SK-N-SH treated with all-trans-retinoic acid at 6 μM for 48 hours (cell line): ENCODE measurements at regions not wholly inside any gene's neighbourhood (a gene's known extent, or its start where the extent isn't known, plus 50 kb on each side); places are given as distances from the start of the nearest gene placed in this dataset.

Experiments used
- ATAC-seq: fragments of 200-7000 bp; cut with Tn5 transposase; 3 replicates; pipeline ENCODE4 v1.9.1; 2020; ENCODE audit warnings: mild to moderate bottlenecking, moderate library complexity
- ARNTL ChIP-seq: fragments of 450-650 bp; formaldehyde crosslinking; IDR thresholded peaks from 2 replicates; pipeline ENCODE4 v1.5.0; 2020; ENCODE audit warnings: low read depth, mild to moderate bottlenecking, moderate library complexity, borderline replicate concordance
- BACH2 ChIP-seq: fragments of 250-450 bp; sonication (Bioruptor Pico); IDR thresholded peaks from 2 replicates; pipeline ENCODE4 v1.9.0; 2021; ENCODE audit warnings: mild to moderate bottlenecking, borderline replicate concordance
- CREB5 ChIP-seq: fragments of 250-450 bp; sonication (Bioruptor Pico); IDR thresholded peaks from 2 replicates; pipeline ENCODE4 v1.5.1; 2020; ENCODE audit warnings: low read depth, mild to moderate bottlenecking, moderate library complexity
- CSDC2 ChIP-seq: fragments of 250-450 bp; sonication (Bioruptor Pico); IDR thresholded peaks from 2 replicates; pipeline ENCODE4 v1.5.0; 2020; ENCODE audit warnings: mild to moderate bottlenecking, moderate library complexity
- CSRNP3 ChIP-seq: fragments of 250-450 bp; sonication (Bioruptor Pico); IDR thresholded peaks from 2 replicates; pipeline ENCODE4 v1.5.1; 2021; ENCODE audit warnings: mild to moderate bottlenecking, moderate library complexity
- ESRRG ChIP-seq: fragments of 250-450 bp; sonication (Bioruptor Pico); IDR thresholded peaks from 2 replicates; pipeline ENCODE4 v1.6.1; 2021; ENCODE audit warnings: mild to moderate bottlenecking
- GLIS3 ChIP-seq: fragments of 250-450 bp; sonication (Bioruptor Pico); IDR thresholded peaks from 2 replicates; pipeline ENCODE4 v1.5.0; 2020; ENCODE audit warnings: mild to moderate bottlenecking, moderate library complexity
- ISL1 ChIP-seq: fragments of 250-450 bp; sonication (Bioruptor Pico); IDR thresholded peaks from 2 replicates; pipeline ENCODE4 v2.1.2; 2022; ENCODE audit warnings: mild to moderate bottlenecking, moderate library complexity
- OSR1 ChIP-seq: fragments of 250-450 bp; sonication (Bioruptor Pico); IDR thresholded peaks from 2 replicates; pipeline ENCODE4 v1.8.0; 2022; ENCODE audit warnings: moderate library complexity, mild to moderate bottlenecking, inconsistent platforms
- PATZ1 ChIP-seq: fragments of 250-450 bp; sonication (Bioruptor Pico); IDR thresholded peaks from 2 replicates; pipeline ENCODE4 v1.8.0; 2020; ENCODE audit warnings: mild to moderate bottlenecking, moderate library complexity, borderline replicate concordance
- RARB ChIP-seq: fragments of 250-450 bp; sonication (Bioruptor Pico); IDR thresholded peaks from 2 replicates; pipeline ENCODE4 v1.8.0; 2021; ENCODE audit warnings: mild to moderate bottlenecking, moderate library complexity
- SNAI2 ChIP-seq: fragments of 250-450 bp; sonication (Bioruptor Pico); IDR thresholded peaks from 2 replicates; pipeline ENCODE4 v1.5.0; 2020; ENCODE audit warnings: mild to moderate bottlenecking, moderate library complexity
- TCF4 ChIP-seq: fragments of 250-450 bp; sonication (Bioruptor Pico); IDR thresholded peaks from 2 replicates; pipeline ENCODE4 v1.8.0; 2021; ENCODE audit warnings: mild to moderate bottlenecking, moderate library complexity, borderline replicate concordance
- ZC3H10 ChIP-seq: fragments of 250-450 bp; sonication (Bioruptor Pico); IDR thresholded peaks from 2 replicates; pipeline ENCODE4 v1.5.1; 2021; ENCODE audit warnings: mild to moderate bottlenecking, moderate library complexity
- ZFP3 ChIP-seq: fragments of 250-450 bp; sonication (Bioruptor Pico); IDR thresholded peaks from 2 replicates; pipeline ENCODE4 v1.5.0; 2020; ENCODE audit warnings: mild to moderate bottlenecking, moderate library complexity
- ZFP30 ChIP-seq: fragments of 450-650 bp; formaldehyde crosslinking; IDR thresholded peaks from 2 replicates; pipeline ENCODE4 v1.5.0; 2022; ENCODE audit warnings: mild to moderate bottlenecking, moderate library complexity
- ZNF70 ChIP-seq: fragments of 450-650 bp; formaldehyde crosslinking; IDR thresholded peaks from 2 replicates; pipeline ENCODE4 v1.5.0; 2020; ENCODE audit warnings: mild to moderate bottlenecking, moderate library complexity
- ZNF8 ChIP-seq: fragments of 450-650 bp; formaldehyde crosslinking; IDR thresholded peaks from 2 replicates; pipeline ENCODE4 v1.5.0; 2020; ENCODE audit warnings: mild to moderate bottlenecking, moderate library complexity
- TF ChIP-seq, protein P1 (sequence below): fragments of 250-450 bp; sonication (Bioruptor Pico); IDR thresholded peaks from 2 replicates; pipeline ENCODE4 v1.5.0; 2020; ENCODE audit warnings: mild to moderate bottlenecking, moderate library complexity

DNA sequence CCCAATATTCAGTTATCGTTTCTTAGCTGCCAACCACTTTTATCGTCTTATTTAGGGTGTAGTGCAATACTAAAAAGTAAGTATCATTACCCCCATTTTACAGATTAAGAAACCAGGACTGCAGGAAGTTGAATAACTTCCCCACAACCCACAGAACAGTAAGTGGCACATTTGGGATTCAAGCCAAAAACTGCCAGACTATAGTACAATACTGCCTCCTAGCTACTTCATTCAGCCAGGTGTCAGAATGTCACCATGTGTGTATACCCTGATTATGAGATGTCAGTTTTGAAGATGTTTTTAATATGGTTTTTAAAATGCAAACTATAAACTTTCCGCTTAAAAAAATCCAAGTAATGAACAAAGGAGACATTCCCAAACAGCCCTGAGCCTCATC lies 74.2 kb upstream of the PROK2 start:
- ATAC-seq: peak; percentile 74; the same call in 2 of the 3 replicates

GRCh38 chr3:71858503-71859122 lies 73.7 kb upstream of the PROK2 start:
- TF ChIP-seq ZC3H10 (CRISPR knock-in tag) (no peak), CREB5 (CRISPR knock-in tag) (no peak), ZNF8 (no peak), ZFP3 (CRISPR knock-in tag) (no peak), PATZ1 (CRISPR knock-in tag) (no peak), TCF4 (CRISPR knock-in tag) (no peak; the same call in 1 of the 2 replicates), OSR1 (CRISPR knock-in tag) (no peak)
- TF ChIP-seq, protein P1, sequence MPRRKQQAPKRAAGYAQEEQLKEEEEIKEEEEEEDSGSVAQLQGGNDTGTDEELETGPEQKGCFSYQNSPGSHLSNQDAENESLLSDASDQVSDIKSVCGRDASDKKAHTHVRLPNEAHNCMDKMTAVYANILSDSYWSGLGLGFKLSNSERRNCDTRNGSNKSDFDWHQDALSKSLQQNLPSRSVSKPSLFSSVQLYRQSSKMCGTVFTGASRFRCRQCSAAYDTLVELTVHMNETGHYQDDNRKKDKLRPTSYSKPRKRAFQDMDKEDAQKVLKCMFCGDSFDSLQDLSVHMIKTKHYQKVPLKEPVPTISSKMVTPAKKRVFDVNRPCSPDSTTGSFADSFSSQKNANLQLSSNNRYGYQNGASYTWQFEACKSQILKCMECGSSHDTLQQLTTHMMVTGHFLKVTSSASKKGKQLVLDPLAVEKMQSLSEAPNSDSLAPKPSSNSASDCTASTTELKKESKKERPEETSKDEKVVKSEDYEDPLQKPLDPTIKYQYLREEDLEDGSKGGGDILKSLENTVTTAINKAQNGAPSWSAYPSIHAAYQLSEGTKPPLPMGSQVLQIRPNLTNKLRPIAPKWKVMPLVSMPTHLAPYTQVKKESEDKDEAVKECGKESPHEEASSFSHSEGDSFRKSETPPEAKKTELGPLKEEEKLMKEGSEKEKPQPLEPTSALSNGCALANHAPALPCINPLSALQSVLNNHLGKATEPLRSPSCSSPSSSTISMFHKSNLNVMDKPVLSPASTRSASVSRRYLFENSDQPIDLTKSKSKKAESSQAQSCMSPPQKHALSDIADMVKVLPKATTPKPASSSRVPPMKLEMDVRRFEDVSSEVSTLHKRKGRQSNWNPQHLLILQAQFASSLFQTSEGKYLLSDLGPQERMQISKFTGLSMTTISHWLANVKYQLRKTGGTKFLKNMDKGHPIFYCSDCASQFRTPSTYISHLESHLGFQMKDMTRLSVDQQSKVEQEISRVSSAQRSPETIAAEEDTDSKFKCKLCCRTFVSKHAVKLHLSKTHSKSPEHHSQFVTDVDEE (CRISPR knock-in tag): no peak
- TF ChIP-seq, all 23 proteins: peak for 0
- peak; percentile 37; the same call in 1 of the 3 replicates for ATAC-seq

More for the DNA sequence above, 74.2 kb upstream of the PROK2 start:
- no peak for TF ChIP-seq ISL1 (CRISPR knock-in tag)
- no peak for TF ChIP-seq PATZ1 (CRISPR knock-in tag)
- TF ChIP-seq BACH2: no peak

- no peak for TF ChIP-seq CSDC2 (CRISPR knock-in tag)
- no peak for TF ChIP-seq RARB (CRISPR knock-in tag)
- TF ChIP-seq BACH2: no peak
- no peak for TF ChIP-seq OSR1 (CRISPR knock-in tag)
- TF ChIP-seq ZNF70 (CRISPR knock-in tag): no peak
- TF ChIP-seq ZNF8: no peak
- TF ChIP-seq ZFP3 (CRISPR knock-in tag): no peak
- TF ChIP-seq ESRRG (CRISPR knock-in tag): no peak
- no peak for TF ChIP-seq SNAI2
- TF ChIP-seq CSRNP3: no peak
- no peak for TF ChIP-seq ZFP30 (CRISPR knock-in tag)
- no peak for TF ChIP-seq ZC3H10 (CRISPR knock-in tag)
- no peak for TF ChIP-seq ARNTL
- no peak for TF ChIP-seq GLIS3
- no peak for TF ChIP-seq ISL1 (CRISPR knock-in tag)
- TF ChIP-seq, protein P1 (CRISPR knock-in tag): no peak
- TF ChIP-seq TCF4 (CRISPR knock-in tag): no peak
- ATAC-seq: no peak
These were observed 73.0 kb upstream of the PROK2 start for GRCh38 chr3:71857956-71858355.
